ENCODE measurements at regions not wholly inside any gene's neighbourhood (a gene's known extent, or its start where the extent isn't known, plus 50 kb on each side); places are given as distances from the start of the nearest gene placed in this dataset.
"Not testable (repeated sequence)": the region's sequence is repeated elsewhere in the genome, so short reads cannot be mapped to it uniquely, and the experiment has no call there.

GRCh38 chr6:166806217-166806838 lies 150.0 kb downstream of the RNASET2 start:
- Histone ChIP-seq H3K36me3 (replicated peaks; ENCODE audit: control insufficient read depth, insufficient read depth, low read length) (no peaks in the 10 kb centered on the region), H3K27me3 (ENCODE audit: control insufficient read depth, insufficient read depth, low read length) (no peaks in the 10 kb centered on the region), H3K4me3 (ENCODE audit: insufficient read depth, low read depth, low read length) (no peak overlapping the region)
- no peak for DNase-seq

DNA sequence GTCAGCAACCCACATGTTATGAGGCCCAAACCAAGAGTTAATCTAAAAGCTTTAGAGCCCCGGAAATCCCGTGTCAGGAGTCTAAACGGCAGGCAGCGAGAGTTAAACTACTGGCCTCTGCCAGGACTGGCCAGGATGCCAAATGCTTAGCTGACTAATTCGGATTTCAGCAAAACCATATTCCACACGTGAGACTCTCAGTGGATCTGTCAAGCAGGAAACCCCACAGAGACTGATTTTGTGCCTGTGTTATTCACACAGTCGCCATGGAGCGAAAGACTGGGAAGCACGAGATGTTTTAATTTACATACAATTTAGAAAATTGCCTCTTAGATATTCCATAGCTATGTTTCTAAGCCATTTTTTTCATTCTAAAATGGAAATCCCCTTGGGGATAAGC lies 152.9 kb downstream of the RNASET2 start:
- Histone ChIP-seq H3K4me3 (ENCODE audit: insufficient read depth, low read depth, low read length) (no peak overlapping the region), H3K27me3 (ENCODE audit: control insufficient read depth, insufficient read depth, low read length) (no peaks in the 10 kb centered on the region), H3K36me3 (replicated peaks; ENCODE audit: control insufficient read depth, insufficient read depth, low read length) (no peaks in the 10 kb centered on the region)
- no peak for DNase-seq

GRCh38 chr6:166802401-166802800 lies 153.9 kb downstream of the RNASET2 start:
- DNase-seq: no peak
- Histone ChIP-seq H3K4me3 (ENCODE audit: insufficient read depth, low read depth, low read length) (no peak overlapping the region), H3K36me3 (replicated peaks; ENCODE audit: control insufficient read depth, insufficient read depth, low read length) (no peaks in the 10 kb centered on the region), H3K27me3 (ENCODE audit: control insufficient read depth, insufficient read depth, low read length) (no peaks in the 10 kb centered on the region)

- no peaks in the 10 kb centered on the region for H3K27me3 ChIP-seq (ENCODE audit: control insufficient read depth, insufficient read depth, low read length)
- no peak for DNase-seq
- no peak overlapping the region for H3K4me3 ChIP-seq (ENCODE audit: insufficient read depth, low read depth, low read length)
- H3K36me3 ChIP-seq (replicated peaks; ENCODE audit: control insufficient read depth, insufficient read depth, low read length): no peaks in the 10 kb centered on the region
Observed at GRCh38 chr6:166800137-166800536, 156.2 kb downstream of the RNASET2 start.

- DNase-seq: no peak
- no peaks in the 10 kb centered on the region for H3K27me3 ChIP-seq (ENCODE audit: control insufficient read depth, insufficient read depth, low read length)
- no peak overlapping the region for H3K4me3 ChIP-seq (ENCODE audit: insufficient read depth, low read depth, low read length)
- H3K36me3 ChIP-seq (replicated peaks; ENCODE audit: control insufficient read depth, insufficient read depth, low read length): no peaks in the 10 kb centered on the region
Observed at GRCh38 chr6:166798652-166799051, 157.7 kb downstream of the RNASET2 start.

DNA sequence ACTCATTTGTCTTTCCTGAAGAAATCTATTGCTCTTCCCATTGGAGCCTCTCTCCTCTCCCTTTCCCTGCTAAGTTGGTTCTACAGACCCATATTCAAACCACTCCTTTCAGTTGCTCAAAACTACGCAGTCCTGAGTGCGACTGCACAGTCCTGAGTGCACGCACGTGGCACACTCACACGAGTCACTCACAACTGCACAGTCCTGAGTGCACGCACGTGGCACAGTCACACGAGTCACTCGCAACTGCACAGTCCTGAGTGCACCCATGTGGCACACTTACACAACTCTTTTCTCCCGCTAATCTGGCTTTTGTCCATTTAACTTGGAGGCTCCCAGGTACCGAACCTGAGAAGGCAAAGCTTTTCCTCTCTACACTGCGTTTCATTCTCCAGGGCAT lies 159.7 kb downstream of the RNASET2 start:
- no peak for DNase-seq
- no peaks in the 10 kb centered on the region for H3K36me3 ChIP-seq (replicated peaks; ENCODE audit: control insufficient read depth, insufficient read depth, low read length)
- H3K4me3 ChIP-seq (ENCODE audit: insufficient read depth, low read depth, low read length): no peak overlapping the region
- no peaks in the 10 kb centered on the region for H3K27me3 ChIP-seq (ENCODE audit: control insufficient read depth, insufficient read depth, low read length)

GRCh38 chr6:166795879-166796278 lies 160.5 kb downstream of the RNASET2 start:
- Histone ChIP-seq H3K27me3 (ENCODE audit: control insufficient read depth, insufficient read depth, low read length) (no peaks in the 10 kb centered on the region), H3K4me3 (ENCODE audit: insufficient read depth, low read depth, low read length) (no peak overlapping the region), H3K36me3 (replicated peaks; ENCODE audit: control insufficient read depth, insufficient read depth, low read length) (no peaks in the 10 kb centered on the region)
- no peak for DNase-seq

DNA sequence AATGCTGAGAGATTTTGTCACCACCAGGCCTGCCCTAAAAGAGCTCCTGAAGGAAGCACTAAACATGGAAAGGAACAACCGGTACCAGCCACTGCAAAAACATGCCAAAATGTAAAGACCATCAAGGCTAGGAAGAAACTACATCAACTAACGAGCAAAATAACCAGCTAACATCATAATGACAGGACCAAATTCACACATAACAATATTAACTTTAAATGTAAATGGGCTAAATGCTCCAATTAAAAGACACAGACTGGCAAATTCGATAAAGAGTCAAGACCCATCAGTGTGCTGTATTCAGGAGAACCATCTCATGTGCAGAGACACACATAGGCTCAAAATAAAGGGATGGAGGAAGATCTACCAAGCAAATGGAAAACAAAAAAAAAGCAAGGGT lies 163.8 kb upstream of the RPS6KA2 start:
- not testable (repeated sequence) for H3K36me3 ChIP-seq (replicated peaks; ENCODE audit: control insufficient read depth, insufficient read depth, low read length); H3K27me3 ChIP-seq (ENCODE audit: control insufficient read depth, insufficient read depth, low read length); DNase-seq; H3K4me3 ChIP-seq (ENCODE audit: insufficient read depth, low read depth, low read length)

GRCh38 chr6:166788846-166789529 lies 161.9 kb upstream of the RPS6KA2 start:
- not testable (repeated sequence) for DNase-seq; H3K36me3 ChIP-seq (replicated peaks; ENCODE audit: control insufficient read depth, insufficient read depth, low read length); H3K4me3 ChIP-seq (ENCODE audit: insufficient read depth, low read depth, low read length); H3K27me3 ChIP-seq (ENCODE audit: control insufficient read depth, insufficient read depth, low read length)

GRCh38 chr6:166786704-166787293 lies 159.7 kb upstream of the RPS6KA2 start:
- DNase-seq: peak; percentile 81
- Histone ChIP-seq H3K36me3 (replicated peaks; ENCODE audit: control insufficient read depth, insufficient read depth, low read length) (no peaks in the 10 kb centered on the region), H3K4me3 (ENCODE audit: insufficient read depth, low read depth, low read length) (no peak overlapping the region), H3K27me3 (ENCODE audit: control insufficient read depth, insufficient read depth, low read length) (no peaks in the 10 kb centered on the region)

DNA sequence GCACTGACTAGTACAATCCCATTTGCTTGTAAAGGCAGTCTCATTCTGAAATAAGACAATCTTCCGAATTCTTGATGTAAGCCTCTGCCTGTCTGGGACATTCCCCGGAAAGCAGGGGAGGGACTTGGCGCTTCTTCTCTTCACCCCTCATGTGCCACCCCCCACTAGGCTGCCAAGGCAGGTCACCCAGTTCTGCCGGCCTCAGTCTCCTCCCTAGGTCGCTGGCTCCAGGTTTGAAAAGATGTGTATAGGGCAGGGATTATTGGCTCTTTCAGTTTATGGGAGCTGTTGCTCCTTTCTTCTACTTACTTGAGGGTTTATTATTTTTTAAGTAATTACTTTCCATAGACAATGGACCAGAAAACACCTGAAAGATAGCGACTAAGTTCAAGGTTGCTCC lies 158.1 kb upstream of the RPS6KA2 start:
- Histone ChIP-seq H3K4me3 (ENCODE audit: insufficient read depth, low read depth, low read length) (no peak overlapping the region), H3K27me3 (ENCODE audit: control insufficient read depth, insufficient read depth, low read length) (no peaks in the 10 kb centered on the region), H3K36me3 (replicated peaks; ENCODE audit: control insufficient read depth, insufficient read depth, low read length) (no peaks in the 10 kb centered on the region)
- peak; percentile 25 for DNase-seq

DNA sequence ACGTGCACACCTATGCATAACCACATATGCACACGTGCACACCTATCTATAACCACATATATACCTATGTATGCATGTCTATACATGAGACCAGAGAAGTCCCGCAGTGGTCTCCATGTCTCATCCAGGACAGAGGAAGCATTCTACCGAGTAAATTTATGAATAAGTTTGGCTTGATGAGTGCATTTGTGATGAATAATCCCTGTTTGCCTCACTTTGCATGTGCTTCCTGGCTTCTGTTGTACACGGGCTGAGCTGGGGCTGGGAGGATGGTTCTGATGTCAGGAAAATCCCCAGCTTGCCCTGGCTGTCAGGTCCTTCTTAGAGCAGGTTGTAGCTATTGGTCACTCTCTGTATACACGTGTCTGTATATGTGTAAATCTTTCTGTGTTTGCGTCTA lies 157.6 kb upstream of the RPS6KA2 start:
- Histone ChIP-seq H3K4me3 (ENCODE audit: insufficient read depth, low read depth, low read length) (no peak overlapping the region), H3K27me3 (ENCODE audit: control insufficient read depth, insufficient read depth, low read length) (no peaks in the 10 kb centered on the region), H3K36me3 (replicated peaks; ENCODE audit: control insufficient read depth, insufficient read depth, low read length) (no peaks in the 10 kb centered on the region)
- DNase-seq: peak; percentile 12

DNA sequence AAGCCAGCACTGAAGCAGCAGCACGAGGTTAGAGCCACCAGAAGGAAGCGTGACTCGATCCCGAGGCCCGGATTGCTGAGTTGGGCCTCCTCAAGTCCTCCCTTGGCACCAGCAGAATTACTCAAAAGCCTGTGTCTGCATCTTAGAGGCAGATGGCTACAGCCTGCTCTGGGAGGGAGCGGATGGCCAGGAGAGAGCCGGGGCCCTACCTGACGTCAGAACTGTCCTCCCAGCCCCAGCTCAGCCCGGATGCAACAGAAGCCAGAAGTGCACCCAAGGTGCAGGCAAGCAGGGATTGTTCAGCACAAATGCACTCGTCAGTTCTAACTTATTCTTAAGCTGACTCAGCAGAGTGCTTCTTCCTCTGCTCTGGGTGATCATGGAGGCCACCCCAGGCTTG lies 155.5 kb upstream of the RPS6KA2 start:
- DNase-seq: peak; percentile 21
- H3K4me3 ChIP-seq (ENCODE audit: insufficient read depth, low read depth, low read length): no peak overlapping the region
- no peaks in the 10 kb centered on the region for H3K36me3 ChIP-seq (replicated peaks; ENCODE audit: control insufficient read depth, insufficient read depth, low read length)
- H3K27me3 ChIP-seq (ENCODE audit: control insufficient read depth, insufficient read depth, low read length): no peaks in the 10 kb centered on the region

GRCh38 chr6:166781331-166781730 lies 154.3 kb upstream of the RPS6KA2 start:
- Histone ChIP-seq H3K27me3 (ENCODE audit: control insufficient read depth, insufficient read depth, low read length) (no peaks in the 10 kb centered on the region), H3K36me3 (replicated peaks; ENCODE audit: control insufficient read depth, insufficient read depth, low read length) (no peaks in the 10 kb centered on the region), H3K4me3 (ENCODE audit: insufficient read depth, low read depth, low read length) (no peak overlapping the region)
- DNase-seq: no peak

- no peak for DNase-seq
Observed at GRCh38 chr6:166779963-166780683, 153.1 kb upstream of the RPS6KA2 start.

More at GRCh38 chr6:166779963-166780683, 153.1 kb upstream of the RPS6KA2 start:
- H3K27me3 ChIP-seq (ENCODE audit: control insufficient read depth, insufficient read depth, low read length): no peaks in the 10 kb centered on the region
- no peak overlapping the region for H3K4me3 ChIP-seq (ENCODE audit: insufficient read depth, low read depth, low read length)
- no peaks in the 10 kb centered on the region for H3K36me3 ChIP-seq (replicated peaks; ENCODE audit: control insufficient read depth, insufficient read depth, low read length)
